ENCODE measurements at regions not wholly inside any gene's neighbourhood (a gene's known extent, or its start where the extent isn't known, plus 50 kb on each side); places are given as distances from the start of the nearest gene placed in this dataset.
"Not testable (repeated sequence)": the region's sequence is repeated elsewhere in the genome, so short reads cannot be mapped to it uniquely, and the experiment has no call there.

DNA sequence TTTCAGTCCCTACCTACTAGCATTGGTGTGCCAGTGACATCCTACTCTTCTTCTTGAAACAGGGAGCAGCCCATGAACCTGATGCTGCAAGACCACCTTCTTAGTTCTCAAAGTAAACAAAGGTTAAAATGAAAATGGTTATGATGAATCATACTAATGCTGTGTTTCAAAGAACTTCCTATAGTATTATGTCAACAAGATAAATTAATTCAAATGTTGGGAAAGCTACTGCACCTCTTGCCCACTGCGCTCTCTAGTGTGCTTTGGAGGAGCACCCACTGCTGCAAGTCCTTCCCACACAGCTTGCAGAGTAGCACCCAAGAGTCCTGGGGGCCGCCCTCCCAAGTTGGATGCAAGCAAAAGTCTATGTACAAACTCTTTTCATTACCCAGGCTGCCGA, 81.1 kb downstream of the CD200R1L start:
- DNase-seq (ENCODE audit: low read depth in 2 of 2): no peak

GRCh38 chr3:112763258-112763657, 83.4 kb downstream of the CD200R1L start:
- DNase-seq (ENCODE audit: low read depth in 2 of 2): no peak

GRCh38 chr3:112761062-112761638, 85.5 kb downstream of the CD200R1L start:
- no peak for DNase-seq (ENCODE audit: low read depth in 2 of 2)

DNA sequence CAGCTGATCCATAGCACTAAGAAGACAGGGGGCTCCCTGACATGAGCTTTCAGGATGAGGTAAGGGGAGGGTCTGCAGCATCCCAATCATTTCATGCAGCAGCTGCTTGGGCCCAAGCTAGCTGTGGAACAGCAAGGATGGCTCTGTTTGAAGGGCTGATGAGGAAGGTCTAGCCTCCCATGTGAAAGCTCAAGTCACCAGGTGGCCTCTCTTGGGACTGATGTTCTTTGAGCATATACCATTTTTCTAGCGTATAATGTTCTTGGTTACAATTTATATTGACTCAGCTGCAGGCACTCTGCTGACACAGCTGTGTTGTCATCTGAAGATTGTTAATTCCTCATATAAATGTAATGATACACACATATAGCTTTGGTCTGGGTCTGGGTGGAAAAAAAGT, 87.0 kb downstream of the CD200R1L start:
- no peak for DNase-seq (ENCODE audit: low read depth in 2 of 2)

DNA sequence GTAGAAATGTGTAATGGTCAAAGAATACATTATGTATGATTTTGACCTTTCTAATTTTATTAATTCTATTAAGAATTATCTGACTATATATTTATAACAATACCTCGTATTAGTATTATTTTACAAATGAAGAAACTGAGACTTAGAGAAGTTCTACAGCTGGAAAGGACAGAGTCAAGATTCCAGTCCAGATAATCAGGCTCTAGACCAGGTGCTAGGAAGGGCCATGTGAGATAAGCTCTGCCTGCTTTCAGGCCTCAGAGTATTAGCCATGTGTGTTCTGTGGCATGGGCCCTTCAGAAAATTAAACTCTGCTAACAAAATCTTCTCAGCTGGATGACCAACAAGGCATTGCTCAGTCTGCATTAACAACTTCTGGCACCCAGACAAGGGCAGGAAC, 87.5 kb downstream of the CD200R1L start:
- no peak for DNase-seq (ENCODE audit: low read depth in 2 of 2)

DNA sequence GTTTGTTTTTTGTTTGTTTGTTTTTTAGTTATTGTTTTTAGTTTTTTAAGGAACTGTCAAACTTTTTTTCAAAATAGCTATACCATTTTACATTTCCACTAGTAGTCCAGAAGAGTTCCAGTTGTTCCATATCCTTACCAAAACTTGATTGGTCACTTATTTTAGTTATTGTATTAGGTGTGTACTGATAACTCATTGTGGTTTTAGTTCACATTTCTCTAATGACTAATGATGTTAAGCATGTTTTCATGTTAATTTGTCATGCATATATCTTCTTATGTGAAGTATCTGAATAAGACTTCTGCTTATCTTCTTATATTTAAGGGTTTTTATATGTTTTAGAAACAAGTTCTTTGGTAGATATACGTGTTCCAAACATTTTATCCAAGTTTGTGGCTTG, 89.5 kb downstream of the CD200R1L start:
- no peak for DNase-seq (ENCODE audit: low read depth in 2 of 2)

DNA sequence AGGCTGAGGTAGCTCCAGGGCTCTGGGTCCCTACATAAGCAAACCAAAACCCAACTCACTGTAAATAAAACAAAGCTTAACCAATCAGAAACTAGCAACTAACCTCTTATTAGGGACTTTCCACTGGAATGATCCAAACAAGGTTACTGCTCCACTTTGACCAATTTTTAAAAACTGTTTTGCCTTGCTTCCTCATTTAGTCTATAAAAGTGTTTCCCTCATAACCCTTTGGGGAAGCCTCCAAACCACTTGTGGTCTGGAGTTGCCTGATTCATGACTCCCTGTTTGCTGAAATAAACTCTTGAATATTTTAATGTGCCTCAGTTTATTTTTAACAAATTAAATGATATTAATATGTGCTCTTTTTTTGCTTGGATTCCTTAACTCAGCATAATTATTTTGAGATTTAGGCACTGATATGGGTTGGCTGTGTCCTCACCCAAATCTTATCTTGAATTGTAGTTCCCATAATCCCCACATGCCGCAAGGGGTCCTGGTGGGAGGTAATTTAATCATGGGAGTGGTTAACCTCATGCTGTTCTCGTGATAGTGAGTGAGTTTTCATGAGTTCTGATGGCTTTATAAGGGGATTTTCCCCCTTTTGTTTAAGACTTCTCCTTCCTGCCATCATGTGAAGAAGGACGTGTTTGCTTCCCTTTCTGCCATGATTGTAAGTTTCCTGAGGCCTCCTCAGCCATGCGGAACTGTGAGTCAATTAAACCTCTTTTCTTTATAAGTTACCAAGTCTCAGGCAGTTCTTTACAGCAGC, 90.6 kb downstream of the CD200R1L start:
- no peak for DNase-seq (ENCODE audit: low read depth in 2 of 2)

GRCh38 chr3:112755046-112755445, 91.6 kb downstream of the CD200R1L start:
- DNase-seq (ENCODE audit: low read depth in 2 of 2): not testable (repeated sequence)

DNA sequence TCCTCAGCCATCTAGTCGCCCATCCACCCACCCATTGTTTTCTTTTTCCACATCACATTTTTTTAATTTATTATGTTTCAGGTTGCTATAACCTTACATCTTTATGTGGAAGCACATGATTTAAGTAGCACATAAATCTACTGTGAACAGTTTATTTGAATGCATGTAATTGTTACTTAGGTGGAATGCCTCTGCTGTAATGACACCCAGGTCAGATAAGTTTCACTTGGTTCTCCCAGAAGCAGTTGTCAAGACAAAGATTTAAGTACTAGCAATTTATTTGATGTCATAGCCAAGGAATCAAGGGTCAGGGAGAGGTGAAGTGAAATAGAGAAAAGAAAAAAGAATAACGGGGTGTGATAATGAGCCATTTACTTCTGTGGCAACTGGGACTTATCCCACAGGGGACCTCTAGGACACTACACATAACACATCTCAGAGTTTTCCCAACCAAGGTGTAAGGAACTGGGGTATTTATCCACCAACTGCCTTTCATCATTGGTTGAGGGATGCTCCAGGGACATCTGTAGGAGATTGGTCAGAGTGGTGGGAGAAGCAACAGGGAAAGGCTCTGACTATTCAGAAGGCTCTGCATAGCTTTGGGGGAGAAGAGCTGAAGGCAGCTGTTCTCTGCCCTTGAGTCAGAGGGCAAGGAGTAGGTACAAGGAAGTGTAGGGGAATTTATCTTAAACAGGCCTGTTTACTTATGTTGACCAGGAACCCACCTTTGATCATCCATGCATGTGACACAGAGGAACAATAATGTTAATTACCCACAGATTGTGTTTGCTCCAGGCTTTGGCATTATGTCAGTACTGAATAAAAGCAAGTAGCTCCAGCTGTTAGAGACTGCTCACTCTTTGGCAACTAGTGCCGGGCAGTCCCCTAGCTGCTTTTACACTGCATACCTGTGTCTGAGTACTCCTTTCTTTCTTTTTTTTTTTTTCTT, 94.8 kb downstream of the CD200R1L start:
- no peak for DNase-seq (ENCODE audit: low read depth in 2 of 2)

GRCh38 chr3:112751061-112751460, 95.6 kb downstream of the CD200R1L start:
- DNase-seq (ENCODE audit: low read depth in 2 of 2): no peak

DNA sequence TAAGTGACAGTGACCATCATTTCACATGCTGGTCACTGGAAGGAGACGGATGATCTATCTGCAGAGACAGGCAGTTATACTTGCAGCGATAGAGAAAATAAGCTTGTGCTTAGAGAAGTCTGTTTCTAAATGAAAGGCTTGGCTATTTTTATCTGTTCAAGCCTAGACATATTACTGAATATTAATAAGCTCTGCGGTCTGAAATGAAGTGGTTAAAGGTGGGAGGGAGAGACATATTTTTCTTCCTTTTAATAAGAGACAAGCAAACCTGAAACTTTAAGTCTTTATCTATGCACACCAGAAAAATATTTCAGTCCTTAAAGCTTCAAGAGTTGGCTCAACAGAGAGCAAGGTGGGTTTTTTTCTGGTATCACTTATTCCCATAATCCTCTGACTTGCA, 99.0 kb downstream of the CD200R1L start:
- no peak for DNase-seq (ENCODE audit: low read depth in 2 of 2)

- no peak for DNase-seq (ENCODE audit: low read depth in 2 of 2)
Measured at GRCh38 chr3:112746675-112747280, 99.9 kb downstream of the CD200R1L start.

DNA sequence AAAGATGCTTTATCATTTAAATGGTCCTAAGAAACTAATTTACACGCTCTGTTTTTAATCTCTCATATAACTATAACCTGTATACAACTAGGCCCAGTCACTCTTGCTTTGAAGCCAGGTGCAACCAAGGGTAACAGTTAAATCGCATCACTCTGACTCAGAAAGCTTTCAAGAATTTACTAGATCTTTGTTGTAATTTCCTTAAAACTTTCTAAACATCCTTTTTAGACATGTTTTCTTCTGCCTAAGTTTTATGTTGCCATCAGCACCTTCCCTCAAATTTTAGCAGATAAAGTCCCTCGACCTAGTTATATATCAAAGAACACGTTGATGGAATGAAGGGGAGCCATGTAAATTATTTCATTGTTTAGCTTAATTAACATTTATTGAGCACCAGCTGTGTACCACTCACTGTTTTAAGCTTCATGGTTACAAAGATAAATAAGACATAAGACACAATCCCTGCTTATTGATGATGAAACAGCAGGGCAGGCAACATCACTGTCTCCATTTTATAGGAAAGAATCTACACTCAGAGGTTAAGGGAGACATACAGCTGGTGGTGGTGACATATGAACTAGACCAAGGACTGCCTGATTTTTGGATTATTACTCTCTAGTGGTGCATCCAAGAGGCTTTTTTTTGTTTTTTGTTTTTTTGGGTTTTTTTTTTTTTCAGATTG, 101.0 kb downstream of the CD200R1L start:
- no peak for DNase-seq (ENCODE audit: low read depth in 2 of 2)

GRCh38 chr3:112744825-112745566, 101.7 kb downstream of the CD200R1L start:
- no peak for DNase-seq (ENCODE audit: low read depth in 2 of 2)

DNA sequence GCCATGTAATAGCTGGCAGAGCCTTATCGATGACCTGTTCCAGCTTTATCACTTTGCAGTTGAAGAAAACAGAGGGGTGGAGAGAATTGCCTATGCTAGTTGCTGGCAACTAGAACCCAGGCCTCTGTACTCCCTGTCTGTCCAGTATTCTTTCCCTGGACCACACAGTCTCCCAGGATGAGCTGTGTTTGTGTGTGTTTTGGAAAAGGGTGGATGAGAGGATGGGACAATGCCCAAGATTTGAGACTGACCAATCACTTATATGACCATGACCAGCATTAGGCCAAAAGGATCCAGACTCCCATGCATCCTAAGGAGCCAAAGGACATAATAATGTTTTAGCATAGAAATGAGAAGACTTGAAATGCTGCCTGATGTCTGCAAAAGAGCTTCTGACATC, 102.6 kb downstream of the CD200R1L start:
- DNase-seq (ENCODE audit: low read depth in 2 of 2): no peak

GRCh38 chr3:112742934-112743333, 102.0 kb upstream of the CCDC80 start:
- no peak for DNase-seq (ENCODE audit: low read depth in 2 of 2)

DNA sequence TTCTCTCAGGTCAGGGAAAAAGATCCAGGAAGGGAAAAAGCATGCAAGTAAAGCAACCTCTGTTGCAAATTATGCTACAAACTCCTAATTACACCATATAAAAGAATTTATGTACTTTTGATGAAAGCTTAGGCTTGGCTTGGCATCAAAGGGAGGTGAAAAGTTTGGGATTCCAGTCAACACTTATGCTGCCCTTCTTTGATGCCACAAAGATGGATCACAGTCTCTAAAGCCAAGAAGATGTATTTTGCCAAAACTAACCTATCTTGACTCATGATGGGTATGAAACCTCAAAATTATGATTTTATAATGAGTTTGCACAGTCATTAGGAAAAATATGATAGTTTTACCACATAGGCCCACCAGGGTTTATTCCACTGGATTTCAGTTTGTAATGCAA, 101.0 kb upstream of the CCDC80 start:
- no peak for DNase-seq (ENCODE audit: low read depth in 2 of 2)

DNA sequence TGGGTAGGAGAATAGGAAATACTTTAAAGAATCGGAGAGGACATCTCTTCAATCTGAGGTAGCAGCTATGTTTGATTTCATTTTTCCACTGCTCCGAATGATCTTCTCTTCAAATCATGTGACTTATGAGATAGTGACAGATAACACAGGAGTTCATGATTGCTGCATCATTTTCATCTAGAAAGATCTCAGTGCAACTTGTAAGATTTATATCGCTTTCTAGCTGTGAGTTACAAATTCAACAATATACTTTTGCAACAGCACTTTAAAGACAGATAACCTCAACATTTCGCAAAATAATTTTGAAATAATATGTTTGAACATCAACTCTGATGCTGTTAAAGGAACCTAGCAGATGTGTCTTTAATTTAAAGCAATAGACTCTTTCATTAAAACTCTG, 99.9 kb upstream of the CCDC80 start:
- DNase-seq (ENCODE audit: low read depth in 2 of 2): no peak

DNA sequence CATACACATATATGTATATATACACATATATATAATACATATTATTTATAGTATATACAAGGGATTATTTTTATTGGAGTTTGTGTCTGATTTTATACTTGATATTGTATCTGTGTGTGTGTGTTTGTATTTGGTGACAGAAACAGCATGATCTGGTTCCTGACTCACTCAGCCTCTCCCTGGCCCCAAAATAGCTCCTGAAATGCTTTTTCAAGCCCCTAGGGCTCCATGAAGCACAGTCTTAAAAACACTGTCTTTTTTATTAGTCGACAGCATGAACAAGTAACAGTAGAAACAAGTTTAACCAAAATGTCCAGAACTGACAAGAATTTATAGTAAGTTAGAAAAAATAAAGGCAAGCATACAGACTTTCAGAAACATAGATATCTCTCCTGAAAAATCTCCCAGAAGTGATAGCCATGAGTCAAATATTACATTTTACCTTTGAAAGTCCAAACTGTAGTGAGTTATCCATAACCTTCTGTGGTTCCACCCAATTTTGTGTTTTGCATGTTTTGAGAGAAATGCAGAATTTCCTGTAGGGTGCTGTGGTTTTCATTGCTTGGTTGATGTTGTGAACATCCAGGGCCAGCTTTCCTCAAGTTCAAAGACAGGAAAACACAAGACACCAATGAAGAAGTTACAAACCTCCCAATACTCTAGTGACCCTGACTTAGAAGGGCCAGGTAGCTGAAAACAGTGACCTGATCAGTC, 98.5 kb upstream of the CCDC80 start:
- DNase-seq (ENCODE audit: low read depth in 2 of 2): no peak

DNA sequence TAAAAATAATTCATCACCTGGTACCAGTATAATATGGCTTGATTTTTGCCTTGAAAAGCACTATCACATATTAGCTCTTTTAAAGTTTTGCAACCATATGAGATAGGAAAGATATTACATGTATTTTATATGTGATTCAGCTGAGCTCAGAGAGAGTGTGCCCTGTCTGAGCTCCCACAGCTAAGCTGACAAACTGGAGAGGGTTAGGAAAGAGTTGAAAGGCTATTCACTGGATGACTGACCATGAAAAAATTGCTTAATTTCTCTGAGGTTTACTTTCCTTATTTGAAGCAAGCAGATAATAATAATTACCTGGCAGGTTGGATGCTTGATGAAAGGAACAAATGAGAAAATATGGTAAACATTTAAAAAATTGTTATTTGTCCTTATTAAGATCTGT, 97.4 kb upstream of the CCDC80 start:
- DNase-seq (ENCODE audit: low read depth in 2 of 2): no peak
